HCT116 (cell line): ENCODE measurements at regions not wholly inside any gene's neighbourhood (a gene's known extent, or its start where the extent isn't known, plus 50 kb on each side); places are given as distances from the start of the nearest gene placed in this dataset.

Experiments used
- ATF3 ChIP-seq: IDR thresholded peaks from 2 replicates; pipeline ENCODE4 v1.6.1; 2012
- CTCF ChIP-seq, 3 experiments: fragments of 200-600 bp in 1 of 3; sonication (generic) in 1 of 3; IDR thresholded peaks in 2 of 3; conservative IDR thresholded peaks in 1 of 3; 2 replicates each; pipeline ENCODE4 v1.5.1; 2012 to 2017; ENCODE audit warnings: low read depth in 2 of 3, low read length in 2 of 3, antibody characterized with exemption in 1 of 3, borderline replicate concordance in 1 of 3, control low read depth in 1 of 3, mild to moderate bottlenecking in 1 of 3, mixed read lengths in 1 of 3, mixed run types in 1 of 3, moderate library complexity in 1 of 3; ENCODE audit not compliant: insufficient read depth in 1 of 3
- EGR1 ChIP-seq: IDR thresholded peaks from 2 replicates; pipeline ENCODE4 v1.6.1; 2012; ENCODE audit warnings: low read depth
- EZH2phosphoT487 ChIP-seq: fragments of 200-600 bp; IDR thresholded peaks from 2 replicates; pipeline ENCODE4 v1.6.1; 2018; ENCODE audit warnings: antibody characterized with exemption, borderline replicate concordance
- MAX ChIP-seq: IDR thresholded peaks from 2 replicates; pipeline ENCODE4 v1.6.1; 2012
- POLR2A ChIP-seq: IDR thresholded peaks from 2 replicates; pipeline ENCODE4 v1.7.0; 2011; ENCODE audit warnings: borderline replicate concordance; ENCODE audit not compliant: insufficient read depth, insufficient read length; ENCODE audit errors: extremely low read depth
- POLR2AphosphoS5 ChIP-seq: IDR thresholded peaks from 2 replicates; pipeline ENCODE4 v1.6.1; 2011; ENCODE audit warnings: mild to moderate bottlenecking, low read depth, low read length, moderate library complexity
- RAD21 ChIP-seq: IDR thresholded peaks from 2 replicates; pipeline ENCODE4 v1.6.1; 2012; ENCODE audit warnings: low read depth, mild to moderate bottlenecking
- ZBTB33 ChIP-seq: IDR thresholded peaks from 2 replicates; pipeline ENCODE4 v1.6.1; 2011; ENCODE audit warnings: mild to moderate bottlenecking, low read length, moderate library complexity; ENCODE audit not compliant: insufficient replicate concordance; ENCODE audit errors: extremely low read depth
- ZNF274 ChIP-seq: fragments of 200-500 bp; sonication (Bioruptor generic); IDR thresholded peaks from 2 replicates; pipeline ENCODE4 v1.6.1; 2014; ENCODE audit warnings: mild to moderate bottlenecking, low read depth, low read length, inconsistent platforms

GRCh38 chr10:60513281-60513680, 123.6 kb upstream of the ANK3 start:
- TF ChIP-seq POLR2AphosphoS5 (no peak), CTCF (IDR thresholded peaks at IDR 0.05 in 2 of 3, conservative IDR thresholded peaks at IDR 0.05 in 1 of 3; ENCODE audit: borderline replicate concordance in 1 of 3, insufficient read depth in 1 of 3, low read depth in 2 of 3, low read length in 2 of 3) (no peak), ATF3 (no peak), RAD21 (no peak), POLR2A (no peak), EGR1 (no peak), EZH2phosphoT487 (no peak), ZNF274 (no peak), ZBTB33 (no peak), MAX (no peak)
